Ecto neural progenitor cell (in vitro differentiated cells): ENCODE measurements at regions not wholly inside any gene's neighbourhood (a gene's known extent, or its start where the extent isn't known, plus 50 kb on each side); places are given as distances from the start of the nearest gene placed in this dataset.
A peak's percentile ranks its signal among the peaks of the same experiment; 100 is the strongest.
"Not testable (repeated sequence)": the region's sequence is repeated elsewhere in the genome, so short reads cannot be mapped to it uniquely, and the experiment has no call there.

ENCODE experiments used
- DNase-seq: peaks from one replicate; pipeline ENCODE4 v3.0.0-alpha.2; 2018; ENCODE audit warnings: low spot score

- DNase-seq, result not testable (repeated sequence)
Measured at GRCh38 chr6:54564188-54564587, 255.9 kb downstream of the TINAG start.

- DNase-seq, result no peak
Measured at GRCh38 chr6:54574671-54575070, 266.4 kb downstream of the TINAG start.

- no peak for DNase-seq
Measured at GRCh38 chr6:54578261-54578660, 268.3 kb upstream of the FAM83B start.

- DNase-seq, result peak; percentile 48
Measured at GRCh38 chr6:54579011-54579410, 267.6 kb upstream of the FAM83B start.

- no peak for DNase-seq
Measured at GRCh38 chr6:54586251-54586650, 260.3 kb upstream of the FAM83B start.

GRCh38 chr6:54587277-54587676 is 259.3 kb upstream of the FAM83B start:
- no peak for DNase-seq

GRCh38 chr6:54588176-54588575 is 258.4 kb upstream of the FAM83B start:
- DNase-seq, result no peak

GRCh38 chr6:54595844-54596243 is 250.7 kb upstream of the FAM83B start:
- DNase-seq, result no peak

- DNase-seq, result no peak
Measured at GRCh38 chr6:54598787-54599313, 247.7 kb upstream of the FAM83B start.

- DNase-seq, result no peak
Measured at GRCh38 chr6:54601600-54602300, 244.8 kb upstream of the FAM83B start.

- DNase-seq, result no peak
Measured at GRCh38 chr6:54602591-54602990, 244.0 kb upstream of the FAM83B start.

GRCh38 chr6:54609981-54610380 is 236.6 kb upstream of the FAM83B start:
- no peak for DNase-seq

GRCh38 chr6:54613596-54613995 is 233.0 kb upstream of the FAM83B start:
- no peak for DNase-seq

- DNase-seq, result peak; percentile 44
Measured at GRCh38 chr6:54614499-54615195, 231.9 kb upstream of the FAM83B start.

- no peak for DNase-seq
Measured at GRCh38 chr6:54617730-54618129, 228.8 kb upstream of the FAM83B start.

- no peak for DNase-seq
Measured at GRCh38 chr6:54618572-54618971, 228.0 kb upstream of the FAM83B start.

GRCh38 chr6:54619102-54619501 is 227.5 kb upstream of the FAM83B start:
- DNase-seq, result no peak

- DNase-seq, result no peak
Measured at GRCh38 chr6:54621285-54621684, 225.3 kb upstream of the FAM83B start.

GRCh38 chr6:54624216-54624615 is 222.4 kb upstream of the FAM83B start:
- DNase-seq, result no peak

- no peak for DNase-seq
Measured at GRCh38 chr6:54624779-54625178, 221.8 kb upstream of the FAM83B start.

GRCh38 chr6:54629131-54629530 is 217.4 kb upstream of the FAM83B start:
- DNase-seq, result no peak

GRCh38 chr6:54632984-54633565 is 213.5 kb upstream of the FAM83B start:
- no peak for DNase-seq

- DNase-seq, result no peak
Measured at GRCh38 chr6:54633601-54634000, 213.0 kb upstream of the FAM83B start.
